ENCODE measurements at regions not wholly inside any gene's neighbourhood (a gene's known extent, or its start where the extent isn't known, plus 50 kb on each side); places are given as distances from the start of the nearest gene placed in this dataset.

DNA sequence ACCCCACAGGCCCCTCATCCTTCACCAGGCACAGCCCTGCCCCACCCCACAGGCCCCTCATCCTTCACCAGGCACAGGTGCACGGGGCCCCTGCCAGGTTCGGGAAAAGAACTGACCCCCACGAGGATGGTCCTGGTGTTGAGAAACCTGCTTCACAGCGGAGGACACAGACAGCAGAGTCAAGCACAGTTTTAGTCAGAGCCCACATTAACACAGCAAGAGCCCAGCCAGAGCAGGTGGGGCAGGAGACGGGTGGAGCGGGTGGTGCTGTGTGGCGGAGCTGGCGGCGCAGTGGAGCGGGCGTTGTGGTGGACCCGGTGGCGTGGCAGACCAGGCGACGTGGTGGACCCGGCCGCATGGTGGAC is 1085.5 kb downstream of the BRD1 start:
- DNase-seq = no peak

DNA sequence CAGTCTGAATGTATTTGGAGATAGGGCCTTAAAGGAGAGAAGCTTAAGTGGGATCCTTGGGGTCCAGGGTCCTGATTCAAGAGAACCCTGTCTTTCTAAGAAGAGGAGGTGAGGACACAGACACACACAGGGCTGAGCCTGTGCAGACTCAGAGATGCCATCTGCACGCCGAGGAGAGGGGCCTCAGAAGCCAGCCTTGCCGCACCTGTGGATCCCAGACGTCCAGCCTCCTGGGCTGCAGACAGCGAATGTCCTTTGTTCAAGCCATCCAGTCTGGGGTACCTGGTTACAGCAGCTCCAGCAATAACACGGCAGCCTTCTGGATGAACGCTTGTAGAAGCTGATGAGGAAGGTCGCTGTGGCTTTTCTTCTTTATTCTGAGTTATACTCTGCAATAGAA is 1086.1 kb downstream of the BRD1 start:
- DNase-seq = no peak

DNA sequence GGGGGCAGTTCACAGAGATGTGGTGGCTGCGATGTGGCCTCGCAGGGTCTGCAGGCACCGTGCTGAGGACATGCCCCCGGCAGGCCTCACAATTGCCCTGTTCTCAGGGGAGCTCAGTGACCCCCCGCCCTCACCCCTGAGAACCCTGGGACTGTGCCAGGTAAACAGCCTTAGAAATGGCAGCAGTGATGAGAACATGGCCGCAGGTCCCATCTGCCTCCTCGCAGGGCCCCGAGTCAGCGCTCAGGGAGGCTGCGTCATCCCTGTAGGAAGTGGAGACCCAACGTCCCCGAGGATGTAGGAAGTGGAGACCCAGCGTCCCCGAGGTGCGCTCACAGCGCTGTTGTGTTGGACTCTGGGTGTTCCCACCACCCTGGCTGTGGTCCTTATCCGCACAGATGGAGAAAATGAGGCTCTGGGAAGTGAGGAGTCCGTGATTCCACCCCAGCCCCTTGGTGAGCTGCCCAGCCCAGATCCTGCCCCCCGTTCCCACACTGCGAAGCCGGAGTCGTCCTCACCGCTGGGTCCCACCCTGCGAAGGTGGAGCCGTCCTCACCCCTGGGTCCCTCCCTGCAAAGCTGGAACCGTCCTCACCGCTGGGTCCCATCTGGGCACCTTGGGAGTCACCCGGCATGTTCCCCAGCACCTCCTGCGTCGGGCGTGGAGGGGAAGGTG is 1086.8 kb downstream of the BRD1 start:
- no peak for DNase-seq

DNA sequence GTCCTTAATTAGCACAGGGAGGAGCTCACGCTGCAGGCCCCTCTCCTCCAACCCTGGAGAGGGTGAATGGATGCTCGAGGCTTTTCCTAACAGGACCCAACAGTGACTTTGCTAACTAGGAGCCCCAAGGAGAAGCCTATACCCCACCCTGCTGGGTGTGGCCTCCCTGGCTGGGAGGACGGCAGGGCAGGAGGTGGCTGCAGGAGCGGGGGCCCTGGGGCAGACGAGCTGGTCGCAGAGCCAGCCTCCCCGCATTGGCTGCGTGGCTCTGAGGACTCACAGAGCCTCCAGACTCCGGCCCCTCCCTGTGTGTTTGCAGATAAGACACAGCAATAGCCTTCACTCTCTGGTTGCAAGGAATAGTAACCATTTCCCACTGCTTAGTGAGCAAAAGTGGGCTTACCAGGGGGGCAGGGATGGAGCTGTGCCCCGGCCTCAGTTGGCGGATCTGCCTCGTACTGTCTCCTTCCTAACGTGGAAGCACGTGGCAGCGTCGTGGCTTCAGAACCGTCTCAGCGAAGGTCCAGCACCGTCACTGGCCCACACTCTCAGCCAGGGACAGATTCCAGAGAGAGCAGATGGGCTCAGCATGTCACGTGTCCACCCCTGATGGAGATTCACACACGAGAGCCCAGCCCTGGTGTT is 1087.5 kb downstream of the BRD1 start:
- no peak for DNase-seq

DNA sequence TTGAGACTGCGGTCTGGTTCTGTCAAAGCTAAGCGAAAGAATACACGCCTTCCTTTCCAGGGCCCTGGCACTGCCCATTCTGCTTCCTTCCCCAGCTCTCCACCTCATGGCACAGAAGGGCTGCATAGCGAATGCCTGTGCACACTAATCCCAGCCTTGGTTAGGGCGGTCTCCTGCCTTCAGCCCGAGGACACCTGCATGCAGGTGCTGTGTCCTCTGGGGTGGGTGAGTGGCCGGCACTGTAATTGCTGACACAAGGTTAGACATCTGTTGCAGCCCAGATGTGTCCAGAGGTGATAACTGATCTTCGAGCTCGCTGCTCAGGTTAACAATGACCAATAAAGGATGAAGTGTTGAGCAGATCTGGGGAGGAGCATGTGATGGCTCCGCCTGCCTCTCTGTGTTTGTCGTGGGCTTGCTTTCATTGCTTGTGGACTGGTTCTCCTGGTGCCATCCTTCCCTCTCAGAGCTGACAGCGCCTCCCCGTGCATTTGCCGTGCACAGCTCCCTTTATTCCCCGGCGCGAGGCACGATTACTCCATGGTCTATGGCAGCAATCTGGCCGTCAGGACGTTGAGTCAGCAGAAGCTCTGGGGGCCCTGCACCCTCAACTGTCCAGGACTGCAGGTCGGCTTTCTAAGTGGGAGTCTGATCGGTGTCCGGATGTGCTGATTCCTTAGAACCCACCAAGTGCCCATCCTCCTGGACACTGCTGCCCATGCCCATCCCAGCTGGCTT is 1088.2 kb downstream of the BRD1 start:
- no peak for DNase-seq

DNA sequence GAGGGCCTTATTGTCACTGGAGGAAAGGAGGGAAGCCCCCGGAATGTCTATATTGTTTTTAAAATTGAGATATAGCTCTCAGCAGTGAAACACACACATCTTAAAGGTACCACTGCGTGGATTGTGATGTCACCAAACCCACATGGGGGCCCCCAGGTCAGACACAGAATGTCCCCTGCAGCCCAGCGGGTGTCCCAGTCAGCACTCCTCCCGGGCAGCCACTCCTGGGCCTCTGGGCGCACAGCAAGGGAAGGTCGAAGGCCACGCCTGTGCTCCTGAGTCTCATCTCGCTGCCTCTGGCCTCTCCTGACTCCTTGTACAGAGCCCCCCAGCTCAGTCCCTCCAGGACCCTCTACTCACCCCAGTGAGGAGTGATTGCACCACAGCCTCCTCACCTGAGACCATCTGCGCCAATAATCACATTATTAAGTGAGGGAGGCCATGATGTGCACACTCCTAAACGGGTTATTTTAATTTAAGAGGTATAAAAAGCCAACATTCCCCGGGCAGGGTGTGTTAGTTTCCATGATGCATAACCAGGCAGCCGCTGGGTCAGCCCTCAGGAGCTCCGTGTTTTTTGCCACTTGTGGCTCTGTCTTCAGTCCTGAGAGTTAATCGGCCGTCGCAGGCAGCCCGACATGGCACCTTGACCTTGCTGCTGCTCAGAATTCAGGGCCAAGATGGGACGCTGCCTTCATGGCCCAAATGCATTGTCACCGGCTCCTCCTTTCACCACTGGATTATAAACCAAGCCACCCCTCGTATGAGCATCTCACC is 1089.3 kb downstream of the BRD1 start:
- no peak for DNase-seq

DNA sequence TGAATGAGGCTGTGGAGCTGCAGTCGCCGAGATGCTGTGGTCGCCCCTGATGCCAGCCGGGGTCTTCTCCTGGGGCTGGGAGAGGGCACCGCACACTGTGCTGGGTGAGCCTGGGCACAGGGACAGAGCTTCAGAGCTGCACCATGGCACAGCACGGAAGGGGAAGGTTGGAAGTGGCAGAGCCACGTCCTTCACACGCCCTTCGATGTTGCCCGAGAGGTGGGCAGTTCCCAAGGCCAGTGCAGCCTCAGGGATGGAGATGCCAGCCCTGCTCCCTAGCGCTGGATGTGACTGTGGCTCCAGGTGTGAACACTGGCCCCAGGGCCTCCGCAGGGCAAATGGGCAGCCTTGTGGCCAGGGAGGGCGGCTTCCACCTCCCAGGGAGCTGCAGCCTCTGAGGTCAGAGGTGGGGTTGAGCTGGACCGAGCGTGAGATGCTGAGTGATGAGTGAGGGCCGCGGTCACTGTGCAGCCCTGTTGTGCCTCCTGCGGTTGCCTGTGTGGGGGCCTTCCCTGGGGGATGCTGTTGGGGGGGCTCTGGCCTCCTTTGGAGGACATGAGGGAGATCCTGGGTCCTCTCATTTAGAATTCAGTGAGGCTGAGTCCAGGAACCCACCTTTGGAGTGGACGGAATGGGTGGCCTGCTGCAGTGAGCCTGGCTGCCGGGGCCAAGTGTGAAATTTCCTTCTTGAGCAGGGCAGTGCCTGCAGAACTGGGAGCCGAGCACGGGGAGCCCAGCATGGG is 1090.0 kb downstream of the BRD1 start:
- DNase-seq = no peak

DNA sequence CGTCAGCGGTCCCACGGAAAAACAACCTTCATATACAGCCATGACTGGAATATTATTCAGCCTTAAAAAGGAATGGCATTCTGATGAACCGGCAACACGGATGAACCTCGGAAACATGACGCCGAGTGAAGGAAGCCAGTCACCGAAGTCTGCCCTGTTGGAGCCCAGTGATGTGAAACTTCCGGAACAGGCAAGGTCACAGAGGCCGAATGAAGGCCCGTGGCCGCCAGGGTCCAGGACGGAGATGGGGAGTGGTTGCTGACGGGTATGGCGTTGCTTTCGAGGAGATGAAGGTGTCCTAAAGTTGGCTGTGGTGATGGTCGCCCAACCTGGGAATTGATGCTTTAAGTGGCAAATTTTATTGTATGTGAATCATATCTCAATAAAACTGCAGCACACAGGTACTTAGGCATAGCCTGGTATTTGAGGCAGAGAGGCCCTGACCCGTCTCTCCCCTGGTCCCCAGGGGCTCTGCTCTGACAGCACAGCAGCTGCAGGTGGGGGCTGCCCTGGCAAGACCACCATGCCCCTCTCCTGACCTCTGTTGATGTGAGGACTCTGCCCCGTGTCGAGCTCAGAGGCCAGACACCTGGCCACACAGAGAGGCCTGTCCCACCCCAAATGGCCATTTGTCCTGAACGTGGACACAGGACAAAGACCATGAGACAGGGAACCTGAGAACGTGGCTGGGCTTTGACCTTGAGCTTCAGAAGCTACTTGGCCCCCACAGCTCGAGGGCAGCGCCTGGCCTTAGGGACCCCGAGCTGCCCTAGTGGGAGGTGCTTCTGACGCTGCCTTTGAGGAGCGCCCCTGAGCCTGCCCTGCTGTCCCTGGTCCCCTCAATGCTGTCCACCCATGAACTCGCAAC is 1090.8 kb downstream of the BRD1 start:
- DNase-seq = no peak

DNA sequence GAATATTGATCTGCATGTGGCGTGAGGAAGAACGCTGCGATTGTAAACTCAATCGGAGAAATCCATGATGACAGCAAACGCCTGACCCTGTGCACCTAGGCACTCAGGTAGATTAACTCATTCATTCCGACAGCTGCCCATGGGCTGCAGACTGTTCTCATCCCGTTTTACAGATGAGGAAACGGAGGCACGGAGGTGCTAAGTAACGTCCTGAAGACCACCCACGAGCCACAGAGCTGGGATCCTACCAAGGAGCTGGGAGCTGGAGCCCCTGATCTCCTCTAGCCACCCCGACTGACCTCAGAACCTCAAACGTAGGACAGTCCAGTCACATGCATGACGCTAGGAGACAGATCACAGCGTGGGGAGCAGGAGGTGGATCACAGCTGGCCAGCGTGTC is 1092.7 kb downstream of the BRD1 start:
- no peak for DNase-seq

DNA sequence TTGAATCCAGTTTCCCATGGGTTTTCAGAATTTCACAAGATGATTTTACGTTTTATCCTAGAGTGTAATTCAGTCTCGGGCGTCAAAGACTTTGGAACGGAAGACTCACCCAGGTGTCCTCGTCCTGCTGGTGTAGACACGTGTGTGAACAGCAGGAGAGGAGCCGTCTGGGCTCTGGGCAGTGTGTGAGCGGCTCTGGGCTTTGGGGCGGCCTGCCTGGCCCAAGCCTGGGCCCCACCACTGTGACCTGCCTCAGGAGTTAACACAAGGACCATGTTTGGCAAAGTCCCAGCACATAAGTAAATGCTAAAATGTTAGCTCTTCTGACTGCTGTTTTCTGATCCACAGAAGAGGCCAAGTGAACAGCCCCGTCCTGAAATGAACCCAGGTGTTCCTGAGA is 1093.3 kb downstream of the BRD1 start:
- no peak for DNase-seq

DNA sequence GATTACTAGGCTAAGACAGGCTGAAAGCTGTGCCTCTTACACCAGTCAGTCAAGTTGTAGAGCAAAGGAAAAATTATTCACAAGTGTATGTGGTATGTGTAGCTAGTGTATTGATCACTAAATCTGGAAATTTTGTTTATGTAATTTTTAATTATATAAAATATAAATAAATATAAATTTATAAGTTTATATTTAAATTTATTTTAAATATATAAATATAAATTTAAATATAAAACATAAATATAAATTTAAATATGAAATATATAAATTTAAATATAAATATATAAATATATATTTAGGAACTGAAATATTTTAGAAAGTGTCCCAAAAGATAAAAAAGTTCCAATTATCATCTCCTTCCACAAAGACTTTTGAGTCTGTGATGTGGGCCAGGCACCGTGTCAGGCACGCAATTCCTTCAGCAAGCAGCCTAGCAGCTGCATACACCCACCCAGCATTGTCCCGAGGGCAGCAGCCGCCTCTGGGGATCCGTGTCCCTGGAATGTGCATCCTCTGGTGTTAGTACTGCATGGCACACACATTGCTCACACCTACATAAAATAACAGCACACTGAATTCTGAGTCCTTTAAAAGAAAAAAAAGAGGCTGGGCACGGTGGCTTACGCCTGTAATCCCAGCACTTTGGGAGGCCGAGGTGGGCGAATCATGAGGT is 1098.0 kb downstream of the BRD1 start:
- DNase-seq = no peak

DNA sequence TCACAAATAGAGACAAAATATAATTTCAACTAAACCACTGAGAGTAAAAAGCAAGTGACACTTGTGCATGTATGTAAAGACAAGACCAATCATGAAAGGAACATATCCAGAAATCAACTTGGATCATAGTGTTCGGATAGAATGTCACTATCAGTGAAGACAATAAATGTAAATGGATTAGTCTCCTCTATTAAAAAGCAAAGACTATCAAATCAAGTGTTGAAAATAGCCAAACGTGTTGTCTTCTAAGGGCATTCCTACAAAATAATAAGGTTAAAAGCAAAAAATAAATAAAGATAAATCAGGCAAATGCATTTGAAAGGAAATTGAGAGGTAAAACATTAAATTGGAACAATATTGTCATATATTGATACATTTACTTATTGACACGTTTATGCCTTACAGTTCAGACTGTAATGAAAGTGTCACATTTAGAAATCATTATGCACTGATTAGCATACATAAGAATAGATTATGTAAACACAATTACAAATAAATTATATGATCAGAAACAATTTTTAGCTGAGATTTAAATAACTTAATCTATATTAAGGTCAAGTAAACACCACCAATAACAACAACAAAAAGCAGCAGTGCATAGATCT is 1100.1 kb downstream of the BRD1 start:
- DNase-seq = no peak

DNA sequence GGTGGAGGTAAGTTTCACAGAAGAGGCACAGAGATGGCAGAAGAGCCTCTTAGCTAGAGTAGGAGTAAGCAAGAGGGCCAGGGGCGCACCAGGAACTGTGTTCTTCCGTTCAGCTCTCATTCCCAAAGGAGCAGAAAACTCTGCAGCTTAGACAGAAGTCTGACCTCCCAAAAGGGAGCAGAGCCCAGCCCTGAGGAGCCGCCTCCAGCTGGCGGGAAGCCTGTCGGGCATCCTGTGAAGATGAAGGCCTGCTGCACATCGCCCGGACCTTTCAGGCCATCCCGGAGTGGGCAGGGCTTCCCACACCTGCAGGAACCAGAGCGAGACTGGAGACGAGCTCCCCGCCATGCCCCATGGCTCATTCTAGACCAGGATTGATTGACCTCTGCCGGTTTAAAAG is 1102.8 kb downstream of the BRD1 start:
- DNase-seq = no peak

DNA sequence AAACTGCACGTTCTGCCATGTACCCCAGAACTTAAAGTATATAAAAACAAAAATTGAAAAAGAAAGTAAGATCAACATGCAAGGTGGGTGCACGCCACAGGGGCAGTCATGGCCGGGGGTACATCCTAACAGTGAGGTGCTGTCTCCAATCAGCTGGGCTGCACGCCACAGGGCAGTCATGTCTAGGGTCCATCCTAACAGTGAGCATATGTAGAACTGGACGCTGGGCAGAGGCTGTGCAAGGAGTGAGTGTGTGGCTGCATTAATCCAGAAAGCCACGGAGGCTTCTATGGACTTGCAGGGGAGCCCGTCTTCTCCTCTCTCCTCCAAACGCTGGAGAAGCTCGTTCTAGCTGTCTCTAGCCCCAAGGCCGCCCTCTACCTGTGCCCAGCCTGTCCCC is 1105.0 kb downstream of the BRD1 start:
- no peak for DNase-seq

DNA sequence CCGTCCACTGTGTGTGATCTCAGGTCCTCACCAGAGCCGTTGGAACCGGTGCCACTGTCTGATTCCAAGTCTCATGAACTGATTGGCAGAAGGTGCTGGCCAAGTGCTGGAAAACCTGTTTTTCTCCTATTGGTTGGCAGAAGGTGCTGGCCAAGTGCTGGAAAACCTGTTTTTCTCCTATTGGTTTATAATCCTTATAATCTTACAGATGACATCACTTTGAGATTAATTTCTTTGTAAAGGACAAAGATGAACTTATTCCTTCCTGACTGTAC is 1106.3 kb downstream of the BRD1 start:
- no peak for DNase-seq

DNA sequence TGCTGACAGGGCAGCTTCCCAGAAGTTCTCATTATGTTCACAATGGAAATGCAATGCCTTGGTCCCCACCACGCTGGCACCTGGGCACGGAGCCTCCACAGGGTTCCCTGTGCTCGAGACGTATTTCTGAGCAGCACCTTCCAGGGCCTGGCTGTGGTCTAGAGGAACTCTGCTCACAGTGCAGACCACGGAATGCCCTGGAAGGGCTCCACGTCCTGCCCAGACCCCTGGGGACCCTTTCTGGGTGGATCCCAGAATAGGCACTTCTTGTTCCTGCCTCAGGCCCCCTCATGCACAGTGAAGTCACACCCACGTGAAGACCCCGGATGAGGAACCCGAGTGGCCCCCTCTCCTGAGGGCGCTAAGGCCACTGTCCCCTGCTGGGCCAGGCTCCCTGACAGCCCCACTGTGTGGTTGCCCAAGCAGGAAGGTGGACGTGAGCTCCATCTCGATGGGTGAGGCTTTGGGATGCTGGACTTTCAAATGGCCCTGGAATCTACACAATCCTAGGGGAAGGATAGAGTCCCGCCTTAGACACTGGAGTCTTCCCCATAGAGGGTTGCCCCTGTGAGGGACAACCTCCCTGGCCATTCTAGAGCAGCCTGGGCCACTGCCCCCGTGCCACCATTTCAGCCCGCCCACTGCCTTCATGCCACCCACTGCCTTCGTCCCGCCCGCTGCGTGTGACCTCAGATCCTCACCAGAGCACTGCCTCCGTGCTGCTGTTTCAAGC is 1106.8 kb downstream of the BRD1 start:
- no peak for DNase-seq

DNA sequence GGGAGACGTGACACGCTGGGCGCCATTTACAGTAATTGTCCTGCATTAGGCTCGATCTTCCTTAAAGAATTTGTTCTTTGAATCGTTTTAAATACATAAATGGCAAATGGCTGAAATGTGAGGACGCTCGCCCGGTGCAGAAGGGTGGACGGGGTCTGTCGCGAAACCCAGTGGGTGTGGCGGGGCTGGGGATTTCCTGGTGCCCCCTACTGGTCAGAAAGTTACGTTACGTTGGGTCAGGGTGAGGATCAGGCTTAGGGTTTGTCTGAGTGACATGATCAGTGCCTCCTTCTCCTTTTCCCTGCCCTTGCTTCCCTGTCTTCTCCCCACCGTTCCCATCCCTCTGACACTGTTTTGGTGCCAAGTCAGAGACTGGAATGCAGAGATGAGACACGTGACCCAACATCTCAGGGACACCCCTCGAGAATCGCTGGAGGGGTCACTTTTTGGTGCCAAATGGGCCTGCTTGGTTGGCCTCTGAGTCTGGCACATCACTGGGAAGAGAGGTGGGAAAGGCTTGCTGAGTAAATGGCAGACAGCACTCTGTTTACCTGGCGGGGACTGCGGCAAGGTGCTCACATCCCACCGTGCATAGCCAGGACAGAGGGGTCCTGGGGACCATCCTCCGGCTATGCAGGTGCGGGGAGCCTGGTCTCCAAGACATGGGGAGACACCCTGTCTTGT is 1107.6 kb downstream of the BRD1 start:
- no peak for DNase-seq

DNA sequence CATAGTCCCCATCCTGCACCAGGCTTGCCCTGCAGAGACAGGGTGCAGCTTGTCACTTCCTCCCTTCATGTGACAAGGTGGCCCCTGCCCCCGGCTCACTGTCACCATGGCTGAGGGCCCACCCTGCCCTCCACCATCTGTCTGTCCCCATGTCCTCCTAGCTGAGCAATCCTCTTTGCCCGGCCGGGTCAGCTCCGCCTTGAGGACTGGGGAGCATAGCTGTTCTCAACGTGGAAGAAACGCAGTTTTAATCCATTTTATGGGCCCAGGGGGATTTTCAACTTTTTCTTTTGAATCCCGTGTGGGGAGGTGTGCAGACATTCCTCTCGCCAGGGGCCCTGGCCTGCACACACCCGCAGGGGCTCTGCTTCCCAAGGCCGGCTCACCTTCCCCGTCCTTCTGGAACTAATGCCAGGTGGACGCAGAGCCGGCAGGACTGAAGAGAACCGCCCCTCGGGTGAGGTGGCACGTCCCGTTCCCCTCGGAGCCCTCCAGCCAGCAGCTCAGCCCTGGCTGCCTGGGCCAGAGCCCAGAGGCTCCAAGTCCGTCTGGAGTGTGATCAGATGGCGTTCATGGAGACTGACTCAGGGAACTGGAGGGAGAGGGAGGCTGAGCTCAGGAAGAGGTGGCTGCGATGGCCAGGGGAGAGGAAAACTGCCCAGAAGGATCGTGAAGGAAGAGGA is 1108.7 kb downstream of the BRD1 start:
- DNase-seq = no peak

Measured in bone marrow (tissue), 2 donors.